GM21381 (cell line): ENCODE measurements at regions not wholly inside any gene's neighbourhood (a gene's known extent, or its start where the extent isn't known, plus 50 kb on each side); places are given as distances from the start of the nearest gene placed in this dataset.
"Not testable (repeated sequence)": the region's sequence is repeated elsewhere in the genome, so short reads cannot be mapped to it uniquely, and the experiment has no call there.

Experiments
- ATAC-seq: cut with Tn5 transposase; IDR thresholded peaks from one replicate; pipeline ENCODE4 v1.9.1; 2021; ENCODE audit warnings: mild to moderate bottlenecking, moderate library complexity; ENCODE audit not compliant: unreplicated experiment

- ATAC-seq = no peak
Measured at GRCh38 chr2:2732331-2733119, 401.4 kb upstream of the MYT1L start.

- ATAC-seq = no peak
Measured at GRCh38 chr2:2731816-2732284, 400.8 kb upstream of the MYT1L start.

GRCh38 chr2:2731101-2731815 lies 400.2 kb upstream of the MYT1L start:
- no peak for ATAC-seq

GRCh38 chr2:2730301-2730833 lies 399.3 kb upstream of the MYT1L start:
- ATAC-seq = no peak

GRCh38 chr2:2729246-2729645 lies 398.2 kb upstream of the MYT1L start:
- ATAC-seq = no peak

GRCh38 chr2:2728635-2729034 lies 397.6 kb upstream of the MYT1L start:
- ATAC-seq = no peak

GRCh38 chr2:2727876-2728511 lies 396.9 kb upstream of the MYT1L start:
- no peak for ATAC-seq

GRCh38 chr2:2726163-2726562 lies 395.1 kb upstream of the MYT1L start:
- ATAC-seq = no peak

GRCh38 chr2:2723064-2723463 lies 392.0 kb upstream of the MYT1L start:
- ATAC-seq = no peak

GRCh38 chr2:2721296-2721835 lies 390.3 kb upstream of the MYT1L start:
- no peak for ATAC-seq

GRCh38 chr2:2720806-2721205 lies 389.7 kb upstream of the MYT1L start:
- ATAC-seq = not testable (repeated sequence)

GRCh38 chr2:2720351-2720750 lies 389.3 kb upstream of the MYT1L start:
- ATAC-seq = no peak

- no peak for ATAC-seq
Measured at GRCh38 chr2:2719781-2720180, 388.7 kb upstream of the MYT1L start.

- ATAC-seq = no peak
Measured at GRCh38 chr2:2719015-2719414, 387.9 kb upstream of the MYT1L start.

GRCh38 chr2:2717406-2717805 lies 386.3 kb upstream of the MYT1L start:
- no peak for ATAC-seq

GRCh38 chr2:2716771-2717170 lies 385.7 kb upstream of the MYT1L start:
- ATAC-seq = no peak

GRCh38 chr2:2715036-2715818 lies 384.2 kb upstream of the MYT1L start:
- no peak for ATAC-seq

- ATAC-seq = no peak
Measured at GRCh38 chr2:2714408-2714807, 383.3 kb upstream of the MYT1L start.

- ATAC-seq = no peak
Measured at GRCh38 chr2:2709431-2709770, 378.3 kb upstream of the MYT1L start.

GRCh38 chr2:2708575-2709430 lies 377.7 kb upstream of the MYT1L start:
- no peak for ATAC-seq
